ENCODE measurements at regions not wholly inside any gene's neighbourhood (a gene's known extent, or its start where the extent isn't known, plus 50 kb on each side); places are given as distances from the start of the nearest gene placed in this dataset.

GRCh38 chr3:55161231-55161630 lies 233.4 kb upstream of the LRTM1 start:
- no peak for TF ChIP-seq CTCF (IDR thresholded peaks at IDR 0.05)
- no peak for TF ChIP-seq POLR2A (IDR thresholded peaks at IDR 0.05)
- TF ChIP-seq POLR2AphosphoS5 (IDR thresholded peaks at IDR 0.05) = no peak
